GM12874 (cell line): ENCODE measurements at regions not wholly inside any gene's neighbourhood (a gene's known extent, or its start where the extent isn't known, plus 50 kb on each side); places are given as distances from the start of the nearest gene placed in this dataset.

ENCODE experiments used
- CTCF ChIP-seq: IDR thresholded peaks from 2 replicates; pipeline ENCODE4 v1.5.1; 2011; ENCODE audit warnings: low read depth, mild to moderate bottlenecking, control low read depth, low read length, moderate library complexity; ENCODE audit not compliant: insufficient read depth

GRCh38 chr18:4931209-4931608, 265.8 kb downstream of the AKAIN1 start:
- TF ChIP-seq CTCF, result no peak

- TF ChIP-seq CTCF, result no peak
Observed at GRCh38 chr18:4921548-4921947, 275.5 kb downstream of the AKAIN1 start.

- no peak for TF ChIP-seq CTCF
Observed at GRCh38 chr18:4908328-4908727, 288.7 kb downstream of the AKAIN1 start.

GRCh38 chr18:4906856-4907255, 290.2 kb downstream of the AKAIN1 start:
- TF ChIP-seq CTCF, result no peak

GRCh38 chr18:4888251-4889040, 308.6 kb downstream of the AKAIN1 start:
- no peak for TF ChIP-seq CTCF

- TF ChIP-seq CTCF, result no peak
Observed at GRCh38 chr18:4878480-4878879, 318.6 kb downstream of the AKAIN1 start.

- TF ChIP-seq CTCF, result no peak
Observed at GRCh38 chr18:4871197-4871596, 325.9 kb downstream of the AKAIN1 start.
